Panc1 (cell line): ENCODE measurements at regions not wholly inside any gene's neighbourhood (a gene's known extent, or its start where the extent isn't known, plus 50 kb on each side); places are given as distances from the start of the nearest gene placed in this dataset.

Experiments
- ATAC-seq: fragments of 200-7000 bp; cut with Tn5 transposase; 2 replicates; pipeline ENCODE4 v1.9.1; 2020; ENCODE audit warnings: mild to moderate bottlenecking, moderate library complexity
- BruUV-seq: library from RNA; stranded (reverse); fragments of 400-500 nt; replicated peaks from 2 replicates; lab custom pipeline; 2021; lab: Mats Ljungman, UMichigan
- CTCF ChIA-PET: fragments of 300-600 bp; sonication (Branson Sonifier 250); formaldehyde crosslinking; loops from one replicate; lab custom pipeline; 2022; ENCODE audit warnings: antibody characterized with exemption; lab: Charles Lee
- POLR2A ChIA-PET: fragments of 300-600 bp; sonication (Branson Sonifier 250); formaldehyde crosslinking; loops from one replicate; lab custom pipeline; 2022; ENCODE audit warnings: antibody characterized with exemption; lab: Charles Lee
- DNase-seq: peaks from one replicate; pipeline ENCODE4 v3.0.0-alpha.2; 2010; ENCODE audit warnings: low read depth, low spot score
- H3K27ac ChIP-seq: 2 replicates; pipeline ENCODE4 v1.5.1; 2011; ENCODE audit warnings: mild to moderate bottlenecking, low read length, inconsistent platforms
- H3K27me3 ChIP-seq: fragments of 200-500 bp; sonication (Bioruptor generic); 2 replicates; pipeline ENCODE4 v1.6.0; 2014; ENCODE audit warnings: low read length, inconsistent platforms; ENCODE audit not compliant: control insufficient read depth, insufficient read depth
- H3K36me3 ChIP-seq: fragments of 200-500 bp; sonication (Bioruptor generic); 2 replicates; pipeline ENCODE4 v1.5.1; 2014; ENCODE audit warnings: inconsistent platforms, mild to moderate bottlenecking, low read length, moderate library complexity; ENCODE audit not compliant: control insufficient read depth, insufficient read depth
- H3K4me1 ChIP-seq: 2 replicates; pipeline ENCODE4 v1.5.1; 2011; ENCODE audit warnings: inconsistent platforms, mild to moderate bottlenecking, low read length, moderate library complexity; ENCODE audit not compliant: control insufficient read depth, insufficient read depth
- H3K4me3 ChIP-seq, 2 experiments: 2 replicates each; pipeline ENCODE4 v1.5.1; 2011 to 2012; ENCODE audit warnings: low read depth in 2 of 2, low read length in 2 of 2, mild to moderate bottlenecking in 2 of 2, inconsistent platforms in 1 of 2, moderate library complexity in 1 of 2
- H3K9me3 ChIP-seq: fragments of 200-500 bp; sonication (Bioruptor generic); 2 replicates; pipeline ENCODE4 v1.5.1; 2014; ENCODE audit warnings: low read depth, mild to moderate bottlenecking, inconsistent platforms, low read length, moderate library complexity; ENCODE audit not compliant: control insufficient read depth, insufficient read depth
- CTCF ChIP-seq: fragments of 450-650 bp; IDR thresholded peaks from 2 replicates; pipeline ENCODE4 v1.5.1; 2017; ENCODE audit warnings: mild to moderate bottlenecking
- POLR2AphosphoS5 ChIP-seq: IDR thresholded peaks from 2 replicates; pipeline ENCODE4 v1.6.1; 2012; ENCODE audit warnings: mild to moderate bottlenecking, low read depth, low read length, moderate library complexity
- SIN3A ChIP-seq: IDR thresholded peaks from 2 replicates; pipeline ENCODE4 v1.6.1; 2012; ENCODE audit warnings: low read depth, mild to moderate bottlenecking, low read length, moderate library complexity, borderline replicate concordance; ENCODE audit not compliant: insufficient read depth
- TCF7L2 ChIP-seq: IDR thresholded peaks from 2 replicates; pipeline ENCODE4 v1.6.1; 2011; ENCODE audit warnings: mild to moderate bottlenecking, low read depth, low read length, inconsistent platforms
- in situ Hi-C: cut with HindIII; loops from 2 replicates; pipeline ENCODE4 v1.10.0; 2016; ENCODE audit warnings: low sequenced_read_pairs, low pct_unique_long_range_greater_than_20kb
- intact Hi-C: fragments of 100-400 bp; cut with micrococcal nuclease; formaldehyde crosslinking; loops from one replicate; pipeline ENCODE4 v1.10.0; 2022; ENCODE audit not compliant: unreplicated experiment
- TF ChIP-seq, protein P1 (sequence below), 2 experiments: IDR thresholded peaks; 2 replicates each; pipeline ENCODE4 v1.6.1; 2011 to 2012; ENCODE audit warnings: low read depth in 2 of 2, control low read depth in 1 of 2, low read length in 1 of 2, mild to moderate bottlenecking in 1 of 2, moderate library complexity in 1 of 2; ENCODE audit not compliant: insufficient read depth in 1 of 2

DNA sequence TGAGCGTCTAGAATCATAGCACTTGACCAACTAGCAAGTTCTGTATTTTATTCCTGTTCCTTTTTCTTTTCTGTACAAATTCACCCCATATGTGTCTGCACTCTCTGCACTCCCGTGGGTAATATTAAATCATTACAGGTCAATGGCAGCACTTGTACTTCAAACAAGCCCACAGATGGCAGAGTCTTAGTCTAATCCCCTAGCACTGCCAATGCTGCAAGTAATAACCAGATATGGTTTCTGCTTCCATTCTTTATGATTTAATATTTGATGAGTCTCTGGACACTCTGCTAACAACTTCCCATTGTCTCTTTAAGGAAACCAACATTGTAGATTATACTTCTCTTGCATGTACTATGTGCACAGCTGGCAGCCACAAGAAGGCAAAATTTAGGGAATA is 343.8 kb upstream of the CHD1 start:
- intact Hi-C loops (no loop called here), in situ Hi-C loops (no loop called here)
- H3K4me3 ChIP-seq: no peak overlapping the region
- H3K4me1 ChIP-seq: no peaks in the 10 kb centered on the region
- H3K27ac ChIP-seq: no peak overlapping the region
- TF ChIP-seq POLR2AphosphoS5: no peak
- no peak for TF ChIP-seq SIN3A
- TF ChIP-seq TCF7L2: no peak
- TF ChIP-seq, protein P1, sequence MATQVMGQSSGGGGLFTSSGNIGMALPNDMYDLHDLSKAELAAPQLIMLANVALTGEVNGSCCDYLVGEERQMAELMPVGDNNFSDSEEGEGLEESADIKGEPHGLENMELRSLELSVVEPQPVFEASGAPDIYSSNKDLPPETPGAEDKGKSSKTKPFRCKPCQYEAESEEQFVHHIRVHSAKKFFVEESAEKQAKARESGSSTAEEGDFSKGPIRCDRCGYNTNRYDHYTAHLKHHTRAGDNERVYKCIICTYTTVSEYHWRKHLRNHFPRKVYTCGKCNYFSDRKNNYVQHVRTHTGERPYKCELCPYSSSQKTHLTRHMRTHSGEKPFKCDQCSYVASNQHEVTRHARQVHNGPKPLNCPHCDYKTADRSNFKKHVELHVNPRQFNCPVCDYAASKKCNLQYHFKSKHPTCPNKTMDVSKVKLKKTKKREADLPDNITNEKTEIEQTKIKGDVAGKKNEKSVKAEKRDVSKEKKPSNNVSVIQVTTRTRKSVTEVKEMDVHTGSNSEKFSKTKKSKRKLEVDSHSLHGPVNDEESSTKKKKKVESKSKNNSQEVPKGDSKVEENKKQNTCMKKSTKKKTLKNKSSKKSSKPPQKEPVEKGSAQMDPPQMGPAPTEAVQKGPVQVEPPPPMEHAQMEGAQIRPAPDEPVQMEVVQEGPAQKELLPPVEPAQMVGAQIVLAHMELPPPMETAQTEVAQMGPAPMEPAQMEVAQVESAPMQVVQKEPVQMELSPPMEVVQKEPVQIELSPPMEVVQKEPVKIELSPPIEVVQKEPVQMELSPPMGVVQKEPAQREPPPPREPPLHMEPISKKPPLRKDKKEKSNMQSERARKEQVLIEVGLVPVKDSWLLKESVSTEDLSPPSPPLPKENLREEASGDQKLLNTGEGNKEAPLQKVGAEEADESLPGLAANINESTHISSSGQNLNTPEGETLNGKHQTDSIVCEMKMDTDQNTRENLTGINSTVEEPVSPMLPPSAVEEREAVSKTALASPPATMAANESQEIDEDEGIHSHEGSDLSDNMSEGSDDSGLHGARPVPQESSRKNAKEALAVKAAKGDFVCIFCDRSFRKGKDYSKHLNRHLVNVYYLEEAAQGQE (IDR thresholded peaks at IDR 0.05; ENCODE audit: insufficient read depth in 1 of 2, low read depth in 2 of 2, low read length in 1 of 2): no peak
- TF ChIP-seq CTCF: no peak
- no peak for DNase-seq
- no peaks in the 10 kb centered on the region for H3K9me3 ChIP-seq
- no peaks in the 10 kb centered on the region for H3K36me3 ChIP-seq
- ATAC-seq: no peak
- no TSS peak for BruUV-seq
- no peaks in the 10 kb centered on the region for H3K27me3 ChIP-seq
- CTCF ChIA-PET: no interaction called here
- POLR2A ChIA-PET: no interaction called here

- H3K36me3 ChIP-seq: no peaks in the 10 kb centered on the region
- ChIA-PET CTCF (no interaction called here), POLR2A (no interaction called here)
- H3K27me3 ChIP-seq: no peaks in the 10 kb centered on the region
- no peak overlapping the region for H3K4me3 ChIP-seq
- no peaks in the 10 kb centered on the region for H3K9me3 ChIP-seq
- H3K27ac ChIP-seq: no peak overlapping the region
- DNase-seq (no peak), ATAC-seq (no peak)
- TF ChIP-seq, protein P1 (IDR thresholded peaks at IDR 0.05; ENCODE audit: insufficient read depth in 1 of 2, low read depth in 2 of 2, low read length in 1 of 2): no peak
- TF ChIP-seq TCF7L2 (no peak), POLR2AphosphoS5 (no peak), CTCF (no peak)
- BruUV-seq: no TSS peak
- in situ Hi-C loops (no loop called here), intact Hi-C loops (no loop called here)
- H3K4me1 ChIP-seq: no peaks in the 10 kb centered on the region
These were observed 330.0 kb upstream of the CHD1 start for GRCh38 chr5:99258819-99259218.
